Endothelial cell of umbilical vein (primary cell): ENCODE measurements at regions not wholly inside any gene's neighbourhood (a gene's known extent, or its start where the extent isn't known, plus 50 kb on each side); places are given as distances from the start of the nearest gene placed in this dataset.

Experiments used
- BruUV-seq: library from RNA; stranded (reverse); fragments of 400-500 nt; replicated peaks from 2 replicates; lab custom pipeline; 2021; lab: Mats Ljungman, UMichigan
- CTCF ChIA-PET: fragments of 300-600, 350-600 bp; sonication (Branson Sonifier 250); formaldehyde crosslinking; loops from one replicate; lab custom pipeline; 2021; ENCODE audit warnings: antibody characterized with exemption, inconsistent platforms; lab: Charles Lee
- POLR2A ChIA-PET: fragments of 300-600, 350-600 bp; sonication (Branson Sonifier 250); formaldehyde crosslinking; loops from one replicate; lab custom pipeline; 2021; ENCODE audit warnings: antibody characterized with exemption, inconsistent platforms; lab: Charles Lee
- DNase-seq: peaks from one replicate; pipeline ENCODE4 v3.0.0-alpha.2; 2011; ENCODE audit warnings: low read depth, low spot score
- FAIRE-seq: peaks from 2 replicates; lab custom pipeline; 2011; peaks lifted over from hg19 to GRCh38; lab: Jason Lieb, UNC
- H2AFZ ChIP-seq: 2 replicates; pipeline ENCODE4 v1.6.0; 2012; ENCODE audit warnings: low read depth, low read length, control low read depth, inconsistent platforms
- H3K27ac ChIP-seq: 2 replicates; pipeline ENCODE4 v1.5.1; 2011; ENCODE audit warnings: low read depth, mild to moderate bottlenecking, control low read depth, low read length, moderate library complexity; ENCODE audit not compliant: insufficient read depth
- H3K27me3 ChIP-seq, 2 experiments: 2 replicates each; pipeline versions ENCODE4 v1.6.0 to v1.6.1; 2011; ENCODE audit warnings: low read length in 2 of 2, mixed read lengths in 1 of 2; ENCODE audit not compliant: control insufficient read depth in 2 of 2, insufficient read depth in 2 of 2
- H3K36me3 ChIP-seq, 2 experiments: 2 replicates in 1 of 2; 3 replicates in 1 of 2; pipeline ENCODE4 v1.5.1; 2011; ENCODE audit warnings: low read length in 2 of 2, mild to moderate bottlenecking in 1 of 2, moderate library complexity in 1 of 2; ENCODE audit not compliant: control insufficient read depth in 2 of 2, insufficient read depth in 2 of 2; ENCODE audit errors: extremely low read depth in 1 of 2
- H3K4me1 ChIP-seq: 3 replicates; pipeline ENCODE4 v1.5.1; 2011; ENCODE audit warnings: mild to moderate bottlenecking, low read length; ENCODE audit not compliant: control insufficient read depth, insufficient read depth; ENCODE audit errors: extremely low read depth
- H3K4me2 ChIP-seq: 2 replicates; pipeline ENCODE4 v1.6.1; 2011; ENCODE audit warnings: low read length, control low read depth, mixed read lengths; ENCODE audit not compliant: insufficient read depth
- H3K4me3 ChIP-seq, 3 experiments: fragments of 200-600 bp in 1 of 3; sonication (generic), shearing (Covaris generic) in 1 of 3; replicated peaks in 1 of 3; 2 replicates each; pipeline ENCODE4 v1.5.1; 2011 to 2016; ENCODE audit warnings: control low read depth in 3 of 3, low read length in 3 of 3, mild to moderate bottlenecking in 2 of 3, inconsistent platforms in 1 of 3, low read depth in 1 of 3, moderate library complexity in 1 of 3; ENCODE audit not compliant: insufficient read depth in 1 of 3
- H3K79me2 ChIP-seq: 2 replicates; pipeline ENCODE4 v1.6.0; 2012; ENCODE audit warnings: low read length, inconsistent platforms; ENCODE audit not compliant: control insufficient read depth, insufficient read depth
- H3K9ac ChIP-seq: replicated peaks from 2 replicates; pipeline ENCODE3; 2011; ENCODE audit warnings: low read length, control low read depth; ENCODE audit not compliant: insufficient read depth; ENCODE audit errors: extremely low read depth
- H3K9me1 ChIP-seq: replicated peaks from 3 replicates; pipeline ENCODE4 v1.6.0; 2011; ENCODE audit warnings: mild to moderate bottlenecking, low read length; ENCODE audit not compliant: control insufficient read depth, insufficient read depth; ENCODE audit errors: extremely low read depth
- H3K9me3 ChIP-seq: replicated peaks from 2 replicates; pipeline ENCODE4 v1.5.1; 2012; ENCODE audit warnings: low read length, inconsistent platforms; ENCODE audit not compliant: control insufficient read depth, insufficient read depth
- H4K20me1 ChIP-seq: replicated peaks from 2 replicates; pipeline ENCODE3; 2011; ENCODE audit warnings: mild to moderate bottlenecking, low read length; ENCODE audit not compliant: control insufficient read depth, insufficient read depth; ENCODE audit errors: extremely low read depth
- CTCF ChIP-seq, 2 donors: IDR thresholded peaks; 1 replicate in 1 of 2; 2 replicates in 1 of 2; pipeline ENCODE4 v1.5.1; 2011; ENCODE audit warnings: low read length in 2 of 2, mild to moderate bottlenecking in 2 of 2, moderate library complexity in 2 of 2, control low read depth in 1 of 2, inconsistent platforms in 1 of 2, low read depth in 1 of 2; ENCODE audit not compliant: insufficient read depth in 1 of 2; ENCODE audit errors: extremely low read depth in 1 of 2
- FOS ChIP-seq: IDR thresholded peaks from 2 replicates; pipeline ENCODE4 v1.6.1; 2011; ENCODE audit warnings: mild to moderate bottlenecking, low read length, moderate library complexity, borderline replicate concordance; ENCODE audit not compliant: insufficient read depth
- GATA2 ChIP-seq: IDR thresholded peaks from 2 replicates; pipeline ENCODE4 v1.7.0; 2011; ENCODE audit warnings: low read depth, mild to moderate bottlenecking, moderate library complexity, mixed read lengths, low read length; ENCODE audit not compliant: insufficient read length, insufficient read depth
- JUN ChIP-seq: IDR thresholded peaks from 2 replicates; pipeline ENCODE4 v1.6.1; 2011; ENCODE audit warnings: borderline replicate concordance, low read depth; ENCODE audit not compliant: insufficient read length, insufficient read depth
- MAX ChIP-seq: IDR thresholded peaks from 2 replicates; pipeline ENCODE4 v1.6.1; 2011; ENCODE audit not compliant: insufficient read depth, insufficient read length
- POLR2A ChIP-seq: IDR thresholded peaks from 2 replicates; pipeline ENCODE4 v1.6.1; 2012; ENCODE audit warnings: low read depth, mild to moderate bottlenecking, control low read depth, low read length
- POLR2AphosphoS5 ChIP-seq: IDR thresholded peaks from 2 replicates; pipeline ENCODE4 v1.6.1; 2012; ENCODE audit warnings: low read depth, mild to moderate bottlenecking, control low read depth, low read length, moderate library complexity; ENCODE audit not compliant: insufficient read depth
- dilution Hi-C: fragments of 300-500 bp; cut with MboI; formaldehyde crosslinking; loops from one replicate; pipeline ENCODE4 v1.15.0; 2019; ENCODE audit warnings: low sequenced_read_pairs; ENCODE audit not compliant: extremely low pct_ligation_motif_present
- intact Hi-C: fragments of 100-400 bp; cut with micrococcal nuclease; formaldehyde crosslinking; loops from one replicate; pipeline ENCODE4 v1.10.0; 2022

- Histone ChIP-seq H3K9me1 (no peaks in the 10 kb centered on the region), H3K27ac (no peak overlapping the region), H3K79me2 (no peaks in the 10 kb centered on the region), H3K27me3 (no peaks in the 10 kb centered on the region), H3K9me3 (no peaks in the 10 kb centered on the region), H3K36me3 (no peaks in the 10 kb centered on the region), H3K4me1 (peaks cover 15% of the 10 kb centered on the region), H3K9ac (no peak overlapping the region), H4K20me1 (no peaks in the 10 kb centered on the region), H2AFZ (peak overlapping the region; percentile 30), H3K4me2 (peak overlapping the region; percentile 31), H3K4me3 (no peak overlapping the region)
- dilution Hi-C loops (no loop called here), intact Hi-C loops (no loop called here)
- ChIA-PET CTCF (interaction anchor here (0.7 to 1.7 kb wide), 2 partner anchors 8 to 11 kb away, joined by 3 to 5 read pairs; no protein-coding TSS in a partner anchor), POLR2A (no interaction called here)
- BruUV-seq = no TSS peak
- FAIRE-seq (no peak), DNase-seq (peak; percentile 79)
- TF ChIP-seq POLR2A (peak; percentile 16), JUN (no peak), CTCF (IDR thresholded peaks at IDR 0.05; ENCODE audit: extremely low read depth in 1 of 2, insufficient read depth in 1 of 2, low read depth in 1 of 2, low read length in 2 of 2) (no peak), FOS (no peak), GATA2 (peak; percentile 25)
These were observed 1380.6 kb upstream of the RAG2 start for GRCh38 chr11:37978647-37979046.

- Histone ChIP-seq H3K4me3 (no peak overlapping the region), H3K9ac (no peak overlapping the region), H3K27ac (no peak overlapping the region), H3K4me1 (peaks cover 21% of the 10 kb centered on the region), H3K9me3 (no peaks in the 10 kb centered on the region), H3K36me3 (no peaks in the 10 kb centered on the region), H2AFZ (peak overlapping the region; percentile 86), H3K79me2 (no peaks in the 10 kb centered on the region), H3K9me1 (no peaks in the 10 kb centered on the region), H3K27me3 (no peaks in the 10 kb centered on the region), H3K4me2 (peak overlapping the region; percentile 29), H4K20me1 (no peaks in the 10 kb centered on the region)
- FAIRE-seq = no peak
- ChIA-PET CTCF (no interaction called here), POLR2A (no interaction called here)
- DNase-seq = peak; percentile 29
- intact Hi-C loops (loop anchor here (2.0 kb wide), 2 partner anchors 17 to 31 kb away; no protein-coding TSS in a partner anchor), dilution Hi-C loops (no loop called here)
- no TSS peak for BruUV-seq
- TF ChIP-seq POLR2AphosphoS5 = no peak
- TF ChIP-seq GATA2 = no peak
- TF ChIP-seq MAX = no peak
- TF ChIP-seq POLR2A = no peak
These were observed 1375.9 kb upstream of the RAG2 start for GRCh38 chr11:37973941-37974340.
